ENCODE measurements at regions not wholly inside any gene's neighbourhood (a gene's known extent, or its start where the extent isn't known, plus 50 kb on each side); places are given as distances from the start of the nearest gene placed in this dataset.

GRCh38 chr12:78792052-78792698 lies 72.4 kb upstream of the SYT1 start:
- TF ChIP-seq CTCF (IDR thresholded peaks at IDR 0.05): no peak
- TF ChIP-seq POLR2A (IDR thresholded peaks at IDR 0.05): no peak

All from prostate gland (tissue), 2 donors.